ENCODE measurements at regions not wholly inside any gene's neighbourhood (a gene's known extent, or its start where the extent isn't known, plus 50 kb on each side); places are given as distances from the start of the nearest gene placed in this dataset.

- TF ChIP-seq, protein P1, sequence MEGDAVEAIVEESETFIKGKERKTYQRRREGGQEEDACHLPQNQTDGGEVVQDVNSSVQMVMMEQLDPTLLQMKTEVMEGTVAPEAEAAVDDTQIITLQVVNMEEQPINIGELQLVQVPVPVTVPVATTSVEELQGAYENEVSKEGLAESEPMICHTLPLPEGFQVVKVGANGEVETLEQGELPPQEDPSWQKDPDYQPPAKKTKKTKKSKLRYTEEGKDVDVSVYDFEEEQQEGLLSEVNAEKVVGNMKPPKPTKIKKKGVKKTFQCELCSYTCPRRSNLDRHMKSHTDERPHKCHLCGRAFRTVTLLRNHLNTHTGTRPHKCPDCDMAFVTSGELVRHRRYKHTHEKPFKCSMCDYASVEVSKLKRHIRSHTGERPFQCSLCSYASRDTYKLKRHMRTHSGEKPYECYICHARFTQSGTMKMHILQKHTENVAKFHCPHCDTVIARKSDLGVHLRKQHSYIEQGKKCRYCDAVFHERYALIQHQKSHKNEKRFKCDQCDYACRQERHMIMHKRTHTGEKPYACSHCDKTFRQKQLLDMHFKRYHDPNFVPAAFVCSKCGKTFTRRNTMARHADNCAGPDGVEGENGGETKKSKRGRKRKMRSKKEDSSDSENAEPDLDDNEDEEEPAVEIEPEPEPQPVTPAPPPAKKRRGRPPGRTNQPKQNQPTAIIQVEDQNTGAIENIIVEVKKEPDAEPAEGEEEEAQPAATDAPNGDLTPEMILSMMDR (IDR thresholded peaks at IDR 0.05; ENCODE audit: low read depth, low read length): no peak
- TF ChIP-seq MAX (IDR thresholded peaks at IDR 0.05; ENCODE audit: low read depth, low read length): no peak
- no peak for TF ChIP-seq POLR2A (IDR thresholded peaks at IDR 0.05; ENCODE audit: extremely low read depth, insufficient read length)
These were observed 135.0 kb downstream of the DIRAS2 start for GRCh38 chr9:90507621-90508020.
